GM12878 (cell line): ENCODE measurements at regions not wholly inside any gene's neighbourhood (a gene's known extent, or its start where the extent isn't known, plus 50 kb on each side); places are given as distances from the start of the nearest gene placed in this dataset.
"Not testable (repeated sequence)": the region's sequence is repeated elsewhere in the genome, so short reads cannot be mapped to it uniquely, and the experiment has no call there.

Experiments
- ATAC-seq: fragments of 200-7000 bp; cut with Tn5 transposase; 3 replicates; pipeline ENCODE4 v1.9.1; 2020; ENCODE audit warnings: mild to moderate bottlenecking, moderate library complexity
- BruUV-seq: library from RNA; stranded (reverse); fragments of 400-500 nt; replicated peaks from 2 replicates; lab custom pipeline; 2021; lab: Mats Ljungman, UMichigan
- CTCF ChIA-PET: fragments of 300-600 bp; sonication (Branson Sonifier 250); formaldehyde crosslinking; extraction: SDS; loops from one replicate; lab custom pipeline; 2021; ENCODE audit warnings: inconsistent platforms; lab: Yijun Ruan, JAX
- POLR2A ChIA-PET: fragments of 350-600 bp; formaldehyde crosslinking; extraction: SDS; loops from one replicate; lab custom pipeline; 2021; ENCODE audit warnings: inconsistent platforms; lab: Charles Lee
- RAD21 ChIA-PET: fragments of 300-600 bp; sonication (Branson Sonifier 250); formaldehyde crosslinking; loops from one replicate; lab custom pipeline; 2023; ENCODE audit warnings: antibody characterized with exemption; ENCODE audit not compliant: unreplicated experiment; lab: Charles Lee
- SMC1A ChIA-PET: fragments of 300-600 bp; sonication (Branson Sonifier 250); formaldehyde crosslinking; loops from one replicate; lab custom pipeline; 2023; ENCODE audit not compliant: unreplicated experiment, uncharacterized antibody; lab: Charles Lee
- DNase-seq: peaks from one replicate; pipeline ENCODE4 v3.0.0-alpha.2; 2011; ENCODE audit warnings: low read depth, low spot score
- FAIRE-seq: peaks from 3 replicates; lab custom pipeline; 2011; peaks lifted over from hg19 to GRCh38; lab: Jason Lieb, UNC
- H2AFZ ChIP-seq: 2 replicates; pipeline ENCODE4 v1.6.0; 2011; ENCODE audit warnings: low read depth, low read length, control low read depth; ENCODE audit not compliant: control insufficient read depth
- H3K27ac ChIP-seq: 2 replicates; pipeline ENCODE4 v1.5.1; 2011; ENCODE audit warnings: control low read depth; ENCODE audit not compliant: control insufficient read depth, insufficient read depth
- H3K27me3 ChIP-seq, 2 experiments: replicated peaks in 1 of 2; 2 replicates each; pipeline versions ENCODE4 v1.6.0 to v1.6.1; 2011; ENCODE audit warnings: low read length in 1 of 2; ENCODE audit not compliant: control insufficient read depth in 2 of 2, insufficient read depth in 2 of 2
- H3K36me3 ChIP-seq, 2 experiments: 2 replicates each; pipeline ENCODE4 v1.5.1; 2011; ENCODE audit warnings: low read length in 1 of 2; ENCODE audit not compliant: control insufficient read depth in 2 of 2, insufficient read depth in 2 of 2
- H3K4me1 ChIP-seq: 2 replicates; pipeline ENCODE4 v1.6.1; 2011; ENCODE audit warnings: mild to moderate bottlenecking, low read length, moderate library complexity, mixed read lengths; ENCODE audit not compliant: control insufficient read depth, insufficient read depth
- H3K4me2 ChIP-seq: 2 replicates; pipeline ENCODE4 v1.6.0; 2011; ENCODE audit warnings: control low read depth; ENCODE audit not compliant: control insufficient read depth, insufficient read depth
- H3K4me3 ChIP-seq: fragments of 200-600 bp; sonication (generic); 2 replicates; pipeline ENCODE4 v1.5.1; 2016
- H3K79me2 ChIP-seq: 2 replicates; pipeline ENCODE4 v1.6.0; 2011; ENCODE audit warnings: low read length; ENCODE audit not compliant: control insufficient read depth, insufficient read depth
- H3K9ac ChIP-seq: 2 replicates; pipeline ENCODE4 v1.8.0; 2011; ENCODE audit warnings: low read length, control low read depth, mixed read lengths; ENCODE audit not compliant: control insufficient read depth, insufficient read depth
- H3K9me3 ChIP-seq: replicated peaks from 3 replicates; pipeline ENCODE4 v1.5.1; 2011; ENCODE audit warnings: mild to moderate bottlenecking, low read length; ENCODE audit not compliant: control insufficient read depth, insufficient read depth
- H4K20me1 ChIP-seq: 2 replicates; pipeline ENCODE4 v1.6.0; 2011; ENCODE audit not compliant: control insufficient read depth, insufficient read depth
- EZH2 ChIP-seq: IDR thresholded peaks from 2 replicates; pipeline ENCODE4 v1.6.1; 2012; ENCODE audit warnings: low read depth, mild to moderate bottlenecking, control low read depth, inconsistent platforms, low read length, borderline replicate concordance; ENCODE audit not compliant: control insufficient read depth
- IKZF2 ChIP-seq, 2 experiments: fragments of 450-650 bp; IDR thresholded peaks; 2 replicates each; pipeline ENCODE4 v1.6.1; 2017; ENCODE audit warnings: mild to moderate bottlenecking in 2 of 2, moderate library complexity in 2 of 2
- JUNB ChIP-seq: IDR thresholded peaks from 2 replicates; pipeline ENCODE4 v1.6.1; 2016; ENCODE audit warnings: antibody characterized with exemption, mild to moderate bottlenecking
- NRF1 ChIP-seq: conservative IDR thresholded peaks from 2 replicates; pipeline ENCODE4 v1.6.1; 2011; ENCODE audit warnings: mild to moderate bottlenecking, low read depth, low read length, improper control_type of control experiment
- PML ChIP-seq: IDR thresholded peaks from 2 replicates; pipeline ENCODE4 v1.6.1; 2012; ENCODE audit warnings: low read length, inconsistent platforms
- STAT3 ChIP-seq: IDR thresholded peaks from 2 replicates; pipeline ENCODE4 v1.6.1; 2011; ENCODE audit warnings: low read depth, low read length, improper control_type of control experiment
- TCF12 ChIP-seq: IDR thresholded peaks from 2 replicates; pipeline ENCODE4 v1.6.1; 2011; ENCODE audit warnings: low read depth, mild to moderate bottlenecking, low read length
- ZNF217 ChIP-seq: fragments of 450-650 bp; IDR thresholded peaks from 2 replicates; pipeline ENCODE4 v1.6.1; 2017; ENCODE audit warnings: antibody characterized with exemption, mild to moderate bottlenecking
- ZNF24 ChIP-seq: fragments of 450-650 bp; IDR thresholded peaks from 2 replicates; pipeline ENCODE4 v1.6.1; 2017; ENCODE audit warnings: antibody characterized with exemption, mild to moderate bottlenecking
- WGBS: methylation state at CpG from one replicate; pipeline ENCODE4 v1.1.6; 2016; ENCODE audit warnings: low lambda C conversion rate; ENCODE audit not compliant: insufficient replicate concordance, insufficient coverage; ENCODE audit errors: missing lambda C conversion rate; 5-methylcytosine and 5-hydroxymethylcytosine counted together
- in situ Hi-C: fragments of 300-500 bp; cut with MboI; formaldehyde crosslinking; loops from 9 replicates; pipeline ENCODE4 v1.14.3; 2018; ENCODE audit warnings: mixed read lengths
- intact Hi-C: fragments of 100-400 bp; cut with micrococcal nuclease; formaldehyde crosslinking; loops from one replicate; pipeline ENCODE4 v1.14.2; 2022; ENCODE audit not compliant: unreplicated experiment
- TF ChIP-seq, protein P1 (sequence below): IDR thresholded peaks from 2 replicates; pipeline ENCODE4 v1.6.1; 2011; ENCODE audit warnings: borderline replicate concordance, low read depth, mild to moderate bottlenecking, moderate library complexity, low read length; ENCODE audit not compliant: insufficient read depth, poor library complexity, severe bottlenecking

DNA sequence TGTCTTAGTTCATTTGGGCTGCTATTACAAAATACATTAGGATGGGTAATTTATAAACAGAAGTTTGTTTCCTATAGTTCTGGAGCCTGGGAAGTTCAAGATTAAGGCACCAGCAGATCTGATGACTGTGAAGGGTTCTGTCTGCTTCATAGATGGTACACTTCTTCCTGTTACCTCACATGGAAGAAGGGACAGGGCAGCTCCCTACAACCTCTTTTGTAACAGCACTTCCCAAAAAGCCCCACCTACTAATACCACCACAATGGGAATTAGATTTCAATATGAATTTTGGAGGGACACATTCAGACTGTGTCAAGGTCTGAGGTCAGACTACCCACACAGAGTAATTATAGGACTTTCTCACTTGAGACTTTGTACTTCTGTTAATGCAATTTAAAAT lies 260.3 kb downstream of the ARHGAP12 start (continued):
- TF ChIP-seq PML: no peak
- TF ChIP-seq JUNB: no peak
- no peak for TF ChIP-seq NRF1
- no peak for TF ChIP-seq ZNF217
- no peak for TF ChIP-seq IKZF2 (IDR thresholded peaks at IDR 0.05)
- TF ChIP-seq TCF12: no peak
- no peak for TF ChIP-seq STAT3
- TF ChIP-seq ZNF24: no peak
- TF ChIP-seq, protein P1, sequence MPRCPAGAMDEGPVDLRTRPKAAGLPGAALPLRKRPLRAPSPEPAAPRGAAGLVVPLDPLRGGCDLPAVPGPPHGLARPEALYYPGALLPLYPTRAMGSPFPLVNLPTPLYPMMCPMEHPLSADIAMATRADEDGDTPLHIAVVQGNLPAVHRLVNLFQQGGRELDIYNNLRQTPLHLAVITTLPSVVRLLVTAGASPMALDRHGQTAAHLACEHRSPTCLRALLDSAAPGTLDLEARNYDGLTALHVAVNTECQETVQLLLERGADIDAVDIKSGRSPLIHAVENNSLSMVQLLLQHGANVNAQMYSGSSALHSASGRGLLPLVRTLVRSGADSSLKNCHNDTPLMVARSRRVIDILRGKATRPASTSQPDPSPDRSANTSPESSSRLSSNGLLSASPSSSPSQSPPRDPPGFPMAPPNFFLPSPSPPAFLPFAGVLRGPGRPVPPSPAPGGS: no peak
- TF ChIP-seq EZH2: no peak
- TF ChIP-seq, all 136 proteins: peak for 0

DNA sequence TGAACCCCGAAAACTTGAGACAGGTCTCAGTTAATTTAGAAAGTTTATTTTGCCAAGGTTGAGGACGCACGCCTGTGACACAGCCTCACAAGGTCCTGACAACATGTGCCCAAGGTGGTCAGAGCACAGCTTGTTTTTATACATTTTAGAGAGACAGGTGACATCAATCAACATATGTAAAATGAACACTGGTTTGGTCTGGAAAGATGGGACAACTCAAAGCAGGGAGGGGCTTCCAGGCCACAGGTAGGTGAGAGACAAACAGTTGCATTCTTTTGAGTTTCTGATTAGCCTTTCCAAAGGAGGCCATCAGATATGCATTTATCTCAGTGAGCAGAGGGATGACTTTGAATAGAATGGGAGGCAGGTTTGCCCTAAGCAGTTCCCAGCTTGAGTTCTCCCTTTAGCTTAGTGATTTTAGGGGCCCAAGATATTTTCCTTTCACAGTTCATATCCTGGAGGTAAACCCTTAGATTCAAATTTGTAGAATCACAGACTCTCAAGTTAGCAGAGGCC lies 262.8 kb downstream of the ARHGAP12 start:
- H3K36me3 ChIP-seq, FAIRE-seq, H3K79me2 ChIP-seq, BruUV-seq, H3K27ac ChIP-seq, ATAC-seq, H3K4me3 ChIP-seq, SMC1A ChIA-PET, H3K9ac ChIP-seq, RAD21 ChIA-PET, H3K4me1 ChIP-seq, CTCF ChIA-PET, DNase-seq, H4K20me1 ChIP-seq, H3K4me2 ChIP-seq, H3K27me3 ChIP-seq, H2AFZ ChIP-seq, H3K9me3 ChIP-seq, intact Hi-C loops, in situ Hi-C loops: not testable (repeated sequence)
- POLR2A ChIA-PET: interaction anchor here (0.5 kb wide), 1 partner anchor 125 kb away, joined by 3 read pairs; no protein-coding TSS in a partner anchor
- WGBS: 58% methylated on average over 3 of the region's 3 CpGs
